IMR-90 (cell line): ENCODE measurements at regions not wholly inside any gene's neighbourhood (a gene's known extent, or its start where the extent isn't known, plus 50 kb on each side); places are given as distances from the start of the nearest gene placed in this dataset.

Experiments
- ATAC-seq: fragments of 200-7000 bp; cut with Tn5 transposase; 2 replicates; pipeline ENCODE4 v1.9.1; 2020; ENCODE audit warnings: low read depth, mild to moderate bottlenecking, moderate library complexity
- BruUV-seq: library from RNA; stranded (reverse); fragments of 400-500 nt; replicated peaks from 2 replicates; lab custom pipeline; 2021; lab: Mats Ljungman, UMichigan
- CTCF ChIA-PET: fragments of 300-600 bp; formaldehyde crosslinking; extraction: SDS; loops from one replicate; lab custom pipeline; 2021; ENCODE audit warnings: antibody characterized with exemption; lab: Yijun Ruan, JAX
- POLR2A ChIA-PET: fragments of 300-600 bp; sonication (Branson Sonifier 250); formaldehyde crosslinking; loops from one replicate; lab custom pipeline; 2022; ENCODE audit warnings: antibody characterized with exemption; ENCODE audit not compliant: unreplicated experiment; lab: Charles Lee
- DNase-seq: peaks from one replicate; pipeline ENCODE4 v3.0.0; 2013
- H2AFZ ChIP-seq: replicated peaks from 2 replicates; pipeline ENCODE3; 2013; ENCODE audit warnings: low read length, mild to moderate bottlenecking; ENCODE audit not compliant: poor library complexity
- H2AK5ac ChIP-seq: 2 replicates; pipeline ENCODE4 v1.6.1; 2013; ENCODE audit warnings: low read depth, low read length, inconsistent platforms
- H2AK9ac ChIP-seq: replicated peaks from 2 replicates; pipeline ENCODE3; 2013; ENCODE audit warnings: mild to moderate bottlenecking, low read depth, low read length, moderate library complexity; ENCODE audit not compliant: poor library complexity
- H2BK120ac ChIP-seq: 2 replicates; pipeline ENCODE4 v1.6.1; 2013; ENCODE audit warnings: low read depth, low read length, inconsistent platforms
- H2BK15ac ChIP-seq: 3 replicates; pipeline ENCODE4 v1.6.1; 2013; ENCODE audit warnings: low read depth, low read length, inconsistent platforms
- H2BK20ac ChIP-seq: 2 replicates; pipeline ENCODE4 v1.6.1; 2013; ENCODE audit warnings: low read depth, mild to moderate bottlenecking, inconsistent platforms, low read length, moderate library complexity
- H2BK5ac ChIP-seq: 2 replicates; pipeline ENCODE4 v1.6.1; 2013; ENCODE audit warnings: mild to moderate bottlenecking, low read depth, low read length, inconsistent platforms; ENCODE audit not compliant: poor library complexity, severe bottlenecking
- H3K14ac ChIP-seq: replicated peaks from 2 replicates; pipeline ENCODE4 v1.6.1; 2013; ENCODE audit warnings: low read depth, low read length, inconsistent platforms
- H3K18ac ChIP-seq: 2 replicates; pipeline ENCODE4 v1.6.1; 2013; ENCODE audit warnings: low read depth, low read length, control low read depth
- H3K23ac ChIP-seq: 2 replicates; pipeline ENCODE4 v1.6.1; 2013; ENCODE audit warnings: low read depth, low read length, inconsistent platforms
- H3K27ac ChIP-seq: 2 replicates; pipeline ENCODE4 v1.5.1; 2013; ENCODE audit warnings: mild to moderate bottlenecking, control low read depth, low read length; ENCODE audit not compliant: insufficient read depth
- H3K27me3 ChIP-seq: 2 replicates; pipeline ENCODE4 v1.6.1; 2013; ENCODE audit warnings: low read length; ENCODE audit not compliant: control insufficient read depth, insufficient read depth
- H3K36me3 ChIP-seq: 2 replicates; pipeline ENCODE4 v1.6.1; 2013; ENCODE audit warnings: low read length, mixed read lengths; ENCODE audit not compliant: control insufficient read depth, insufficient read depth
- H3K4ac ChIP-seq: 2 replicates; pipeline ENCODE4 v1.6.1; 2013; ENCODE audit warnings: low read depth, low read length, inconsistent platforms
- H3K4me1 ChIP-seq: 2 replicates; pipeline ENCODE4 v1.6.1; 2013; ENCODE audit warnings: low read length, mixed read lengths; ENCODE audit not compliant: control insufficient read depth, insufficient read depth
- H3K4me2 ChIP-seq: 2 replicates; pipeline ENCODE4 v1.6.1; 2013; ENCODE audit warnings: low read depth, mild to moderate bottlenecking, control low read depth, low read length, moderate library complexity
- H3K4me3 ChIP-seq: 2 replicates; pipeline ENCODE4 v1.5.1; 2013; ENCODE audit warnings: low read depth, mild to moderate bottlenecking, control low read depth, low read length, moderate library complexity; ENCODE audit not compliant: insufficient read depth
- H3K56ac ChIP-seq: 2 replicates; pipeline ENCODE4 v1.6.1; 2013; ENCODE audit warnings: low read length, inconsistent platforms; ENCODE audit not compliant: insufficient read depth; ENCODE audit errors: extremely low read depth
- H3K79me1 ChIP-seq, 2 experiments: 2 replicates each; pipeline ENCODE4 v1.6.1; 2013; ENCODE audit warnings: low read length in 2 of 2, inconsistent platforms in 1 of 2, low read depth in 1 of 2
- H3K9ac ChIP-seq: 2 replicates; pipeline ENCODE4 v1.6.1; 2013; ENCODE audit warnings: low read depth, low read length, control low read depth
- H3K9me1 ChIP-seq: 2 replicates; pipeline ENCODE4 v1.6.1; 2013; ENCODE audit warnings: low read length, inconsistent platforms; ENCODE audit not compliant: insufficient read depth
- H3K9me3 ChIP-seq: 2 replicates; pipeline ENCODE4 v1.6.1; 2013; ENCODE audit warnings: low read length; ENCODE audit not compliant: control insufficient read depth, insufficient read depth
- H4K20me1 ChIP-seq: 2 replicates; pipeline ENCODE4 v1.6.1; 2013; ENCODE audit warnings: low read length, inconsistent platforms; ENCODE audit not compliant: insufficient read depth
- H4K5ac ChIP-seq: 2 replicates; pipeline ENCODE4 v1.6.1; 2013; ENCODE audit warnings: mild to moderate bottlenecking, low read depth, low read length, control low read depth
- H4K8ac ChIP-seq, 2 experiments: 2 replicates each; pipeline ENCODE4 v1.6.1; 2013; ENCODE audit warnings: low read depth in 2 of 2, low read length in 2 of 2, control low read depth in 1 of 2, inconsistent platforms in 1 of 2
- H4K91ac ChIP-seq: 2 replicates; pipeline ENCODE4 v1.6.1; 2013; ENCODE audit warnings: low read depth, low read length, inconsistent platforms; ENCODE audit not compliant: insufficient read depth
- CEBPB ChIP-seq: IDR thresholded peaks from 2 replicates; pipeline ENCODE4 v1.6.1; 2012; ENCODE audit warnings: low read depth, low read length, improper control_type of control experiment
- CHD1 ChIP-seq: IDR thresholded peaks from 2 replicates; pipeline ENCODE4 v1.6.1; 2012; ENCODE audit warnings: low read depth, low read length, improper control_type of control experiment
- FOS ChIP-seq: fragments of 150-350 bp; IDR thresholded peaks from 2 replicates; pipeline ENCODE4 v1.6.1; 2016; ENCODE audit warnings: low read depth, low read length
- MAFK ChIP-seq: IDR thresholded peaks from 2 replicates; pipeline ENCODE4 v1.6.1; 2012; ENCODE audit warnings: low read depth, low read length, improper control_type of control experiment
- MAZ ChIP-seq: IDR thresholded peaks from 2 replicates; pipeline ENCODE4 v1.6.1; 2012; ENCODE audit warnings: low read depth, mild to moderate bottlenecking, low read length, improper control_type of control experiment, moderate library complexity, borderline replicate concordance
- MXI1 ChIP-seq: IDR thresholded peaks from 2 replicates; pipeline ENCODE4 v1.6.1; 2012; ENCODE audit warnings: low read depth, mild to moderate bottlenecking, low read length, moderate library complexity, borderline replicate concordance
- POLR2A ChIP-seq: IDR thresholded peaks from 2 replicates; pipeline ENCODE4 v1.6.1; 2012; ENCODE audit warnings: mild to moderate bottlenecking, low read depth, low read length
- RAD21 ChIP-seq: IDR thresholded peaks from 2 replicates; pipeline ENCODE4 v1.6.1; 2012; ENCODE audit warnings: low read length, improper control_type of control experiment
- RCOR1 ChIP-seq: IDR thresholded peaks from 2 replicates; pipeline ENCODE4 v1.6.1; 2012; ENCODE audit warnings: mild to moderate bottlenecking, low read length, improper control_type of control experiment; ENCODE audit not compliant: insufficient replicate concordance
- RFX5 ChIP-seq: IDR thresholded peaks from 2 replicates; pipeline ENCODE4 v1.8.0; 2012; ENCODE audit warnings: low read depth, mild to moderate bottlenecking, low read length, moderate library complexity
- SMC3 ChIP-seq: fragments of 150-350 bp; IDR thresholded peaks from 2 replicates; pipeline ENCODE4 v1.6.1; 2016; ENCODE audit warnings: low read depth, mild to moderate bottlenecking, antibody characterized with exemption, low read length, moderate library complexity
- USF2 ChIP-seq: fragments of 150-350 bp; IDR thresholded peaks from 2 replicates; pipeline ENCODE4 v1.6.1; 2017; ENCODE audit warnings: mild to moderate bottlenecking, antibody characterized with exemption, low read length, low read depth
- WGBS, 2 experiments: methylation state at CpG; one replicate each; pipeline versions ENCODE4 v1.1.5 to v1.1.7; 2013; ENCODE audit warnings: missing lambda C conversion rate in 2 of 2; ENCODE audit not compliant: insufficient read length in 1 of 2; ENCODE audit errors: extremely low coverage in 2 of 2; 5-methylcytosine and 5-hydroxymethylcytosine counted together
- dilution Hi-C: fragments of 300-500 bp; cut with HindIII; formaldehyde crosslinking; loops from one replicate; pipeline ENCODE4 v1.14.3; 2018; ENCODE audit warnings: low sequenced_read_pairs; ENCODE audit not compliant: unreplicated experiment
- in situ Hi-C: fragments of 300-500 bp; cut with MboI; formaldehyde crosslinking; loops from 3 replicates; pipeline ENCODE4 v1.14.3; 2019; ENCODE audit warnings: low sequenced_read_pairs, inconsistent platforms, mixed read lengths
- intact Hi-C: fragments of 100-400 bp; cut with micrococcal nuclease; formaldehyde crosslinking; loops from 2 replicates; pipeline ENCODE4 v1.10.0; 2022

- Histone ChIP-seq H3K27ac (no peak overlapping the region), H2AK5ac (no peak overlapping the region), H2BK5ac (no peak overlapping the region), H2AK9ac (no peak overlapping the region), H3K36me3 (no peaks in the 10 kb centered on the region), H2BK120ac (no peak overlapping the region), H4K8ac (no peak overlapping the region; a peak in 1 of 4 replicates), H3K79me1 (no peaks in the 10 kb centered on the region), H3K4me3 (no peak overlapping the region), H3K9me3 (no peaks in the 10 kb centered on the region), H4K5ac (no peak overlapping the region), H3K56ac (no peak overlapping the region), H3K9ac (no peak overlapping the region), H2BK20ac (no peak overlapping the region), H3K23ac (no peak overlapping the region), H3K18ac (no peak overlapping the region), H3K4ac (no peak overlapping the region), H3K4me1 (no peaks in the 10 kb centered on the region; the same call in 1 of the 2 replicates), H4K20me1 (no peaks in the 10 kb centered on the region), H3K4me2 (no peak overlapping the region), H3K9me1 (no peaks in the 10 kb centered on the region), H3K27me3 (no peaks in the 10 kb centered on the region), H2AFZ (no peak overlapping the region), H2BK15ac (no peak overlapping the region), H4K91ac (no peak overlapping the region), H3K14ac (0 out of 2 replicates have a peak overlapping the region, but pooled peaks have one; percentile 32)
- ChIA-PET CTCF (no interaction called here), POLR2A (no interaction called here)
- no peak for ATAC-seq
- no TSS peak for BruUV-seq
- dilution Hi-C loops = no loop called here
- TF ChIP-seq MAFK = no peak
- no peak for TF ChIP-seq FOS
- no peak for TF ChIP-seq SMC3
- TF ChIP-seq USF2 = no peak
- no peak for TF ChIP-seq CEBPB
- TF ChIP-seq MXI1 = no peak
- no peak for TF ChIP-seq RAD21
- no peak for TF ChIP-seq POLR2A
- TF ChIP-seq RCOR1 = no peak
- no peak for TF ChIP-seq MAZ
- no peak for TF ChIP-seq CHD1
- no peak for TF ChIP-seq RFX5
- 33% methylated on average over 1 of the region's 4 CpGs; no CpG with 5 or more reads in 1 of the 2 experiments for WGBS, 2 experiments
- in situ Hi-C loops = no loop called here
- DNase-seq = no peak
- intact Hi-C loops = no loop called here
Observed at GRCh38 chr4:123870216-123870876, 473.8 kb downstream of the SPRY1 start.
